Fibroblast of lung (primary cell): ENCODE measurements at regions not wholly inside any gene's neighbourhood (a gene's known extent, or its start where the extent isn't known, plus 50 kb on each side); places are given as distances from the start of the nearest gene placed in this dataset.

Experiments
- DNase-seq, 2 donors: peaks; one replicate each; pipeline versions ENCODE4 v3.0.0 to v3.0.0-alpha.2; 2010; ENCODE audit warnings: low read depth in 2 of 2
- H2AFZ ChIP-seq: 2 replicates; pipeline ENCODE4 v1.5.1; 2012; ENCODE audit warnings: low read length, control low read depth, inconsistent platforms
- H3K27ac ChIP-seq: 2 replicates; pipeline ENCODE4 v1.5.1; 2011; ENCODE audit warnings: low read length, control low read depth; ENCODE audit not compliant: insufficient read depth
- H3K27me3 ChIP-seq: 2 replicates; pipeline ENCODE4 v1.5.1; 2011; ENCODE audit warnings: mild to moderate bottlenecking, low read length; ENCODE audit not compliant: control insufficient read depth, insufficient read depth
- H3K36me3 ChIP-seq: 2 replicates; pipeline ENCODE4 v1.5.1; 2011; ENCODE audit warnings: low read length; ENCODE audit not compliant: control insufficient read depth, insufficient read depth
- H3K4me1 ChIP-seq: 2 replicates; pipeline ENCODE4 v1.5.1; 2011; ENCODE audit warnings: low read length; ENCODE audit not compliant: control insufficient read depth, insufficient read depth; ENCODE audit errors: extremely low read depth
- H3K4me2 ChIP-seq: 2 replicates; pipeline ENCODE4 v1.5.1; 2011; ENCODE audit warnings: low read length, control low read depth; ENCODE audit not compliant: insufficient read depth; ENCODE audit errors: extremely low read depth
- H3K4me3 ChIP-seq, 4 experiments: fragments of 200-600 bp in 1 of 4; sonication (generic) in 1 of 4; replicated peaks in 1 of 4; 2 replicates each; pipeline ENCODE4 v1.5.1; 2011 to 2016; ENCODE audit warnings: low read length in 4 of 4, low read depth in 3 of 4, mild to moderate bottlenecking in 3 of 4, control low read depth in 2 of 4, inconsistent platforms in 1 of 4, mixed read lengths in 1 of 4; ENCODE audit not compliant: insufficient read depth in 1 of 4; ENCODE audit errors: control extremely low read depth in 1 of 4
- H3K79me2 ChIP-seq: 2 replicates; pipeline ENCODE4 v1.5.1; 2012; ENCODE audit warnings: mild to moderate bottlenecking, low read length, inconsistent platforms; ENCODE audit not compliant: control insufficient read depth, insufficient read depth
- H3K9ac ChIP-seq: 2 replicates; pipeline ENCODE4 v1.5.1; 2011; ENCODE audit warnings: mild to moderate bottlenecking, low read length, control low read depth; ENCODE audit not compliant: insufficient read depth
- H3K9me3 ChIP-seq: 2 replicates; pipeline ENCODE4 v1.5.1; 2012; ENCODE audit warnings: low read depth, low read length; ENCODE audit not compliant: control insufficient read depth, insufficient read depth
- H4K20me1 ChIP-seq: 2 replicates; pipeline ENCODE4 v1.5.1; 2011; ENCODE audit warnings: low read length; ENCODE audit not compliant: control insufficient read depth, insufficient read depth; ENCODE audit errors: extremely low read depth
- CTCF ChIP-seq, 2 donors: IDR thresholded peaks in 1 of 2; conservative IDR thresholded peaks in 1 of 2; 1 replicate in 1 of 2; 2 replicates in 1 of 2; pipeline ENCODE4 v1.5.1; 2011 to 2012; ENCODE audit warnings: low read length in 2 of 2, control low read depth in 1 of 2, inconsistent platforms in 1 of 2, low read depth in 1 of 2, mild to moderate bottlenecking in 1 of 2
- EZH2 ChIP-seq: IDR thresholded peaks from 2 replicates; pipeline ENCODE4 v1.5.1; 2012; ENCODE audit warnings: low read length, control low read depth, mild to moderate bottlenecking; ENCODE audit errors: missing control alignments

GRCh38 chr3:102896851-102897621, 462.2 kb downstream of the ZPLD1 start:
- no peaks in the 10 kb centered on the region for H3K9me3 ChIP-seq
- no peak overlapping the region for H3K4me2 ChIP-seq
- H3K27me3 ChIP-seq = no peaks in the 10 kb centered on the region
- H3K36me3 ChIP-seq = no peaks in the 10 kb centered on the region
- H3K79me2 ChIP-seq = no peaks in the 10 kb centered on the region
- H3K27ac ChIP-seq = no peak overlapping the region
- H3K9ac ChIP-seq = no peak overlapping the region
- H3K4me3 ChIP-seq = no peak overlapping the region
- H4K20me1 ChIP-seq = no peaks in the 10 kb centered on the region
- TF ChIP-seq CTCF (conservative IDR thresholded peaks at IDR 0.05 in 1 of 2, IDR thresholded peaks at IDR 0.05 in 1 of 2; ENCODE audit: low read depth in 1 of 2, low read length in 2 of 2) = no peak
- TF ChIP-seq EZH2 = no peak
- H2AFZ ChIP-seq = no peak overlapping the region
- H3K4me1 ChIP-seq = no peaks in the 10 kb centered on the region
- peak; percentile 23 to 56 for DNase-seq

- Histone ChIP-seq H3K4me1 (no peaks in the 10 kb centered on the region), H3K9me3 (no peaks in the 10 kb centered on the region), H3K27me3 (no peaks in the 10 kb centered on the region), H2AFZ (no peak overlapping the region), H3K4me2 (no peak overlapping the region), H3K9ac (no peak overlapping the region), H3K27ac (no peak overlapping the region), H4K20me1 (no peaks in the 10 kb centered on the region), H3K36me3 (no peaks in the 10 kb centered on the region), H3K79me2 (no peaks in the 10 kb centered on the region), H3K4me3 (no peak overlapping the region)
- no peak for DNase-seq
- TF ChIP-seq CTCF (conservative IDR thresholded peaks at IDR 0.05 in 1 of 2, IDR thresholded peaks at IDR 0.05 in 1 of 2; ENCODE audit: low read depth in 1 of 2, low read length in 2 of 2) (no peak), EZH2 (no peak)
These were observed 469.8 kb downstream of the ZPLD1 start for GRCh38 chr3:102904629-102905028.

DNA sequence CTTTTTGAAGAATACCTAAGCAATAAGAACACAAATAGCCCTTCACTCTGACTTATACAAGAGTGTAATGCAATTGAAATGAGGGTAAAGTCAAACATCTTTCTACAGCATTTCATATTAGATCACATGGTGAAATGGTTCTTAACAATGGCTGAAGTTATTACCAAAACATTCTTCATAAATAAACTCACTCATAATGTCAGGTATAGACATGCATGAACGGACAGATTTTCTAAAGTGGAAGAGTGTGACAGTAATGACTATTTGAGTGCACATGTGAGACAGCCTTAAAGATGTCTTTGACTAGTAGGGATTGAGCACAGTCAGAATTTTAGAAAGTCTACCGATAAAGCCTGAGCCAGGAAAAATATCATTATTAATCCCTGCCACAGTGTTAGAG, 471.0 kb downstream of the ZPLD1 start:
- H3K27ac ChIP-seq = no peak overlapping the region
- H3K36me3 ChIP-seq = no peaks in the 10 kb centered on the region
- H3K9me3 ChIP-seq = no peaks in the 10 kb centered on the region
- H2AFZ ChIP-seq = no peak overlapping the region
- H4K20me1 ChIP-seq = no peaks in the 10 kb centered on the region
- H3K9ac ChIP-seq = no peak overlapping the region
- no peak for DNase-seq
- H3K27me3 ChIP-seq = no peaks in the 10 kb centered on the region
- H3K4me1 ChIP-seq = no peaks in the 10 kb centered on the region
- no peaks in the 10 kb centered on the region for H3K79me2 ChIP-seq
- H3K4me2 ChIP-seq = no peak overlapping the region
- TF ChIP-seq EZH2 (no peak), CTCF (conservative IDR thresholded peaks at IDR 0.05 in 1 of 2, IDR thresholded peaks at IDR 0.05 in 1 of 2; ENCODE audit: low read depth in 1 of 2, low read length in 2 of 2) (no peak)
- no peak overlapping the region for H3K4me3 ChIP-seq
